ENCODE measurements at regions not wholly inside any gene's neighbourhood (a gene's known extent, or its start where the extent isn't known, plus 50 kb on each side); places are given as distances from the start of the nearest gene placed in this dataset.

- TF ChIP-seq POLR2AphosphoS5 (IDR thresholded peaks at IDR 0.05; ENCODE audit: borderline replicate concordance, low read depth, low read length) (no peak), EZH2 (IDR thresholded peaks at IDR 0.05) (no peak)
These were observed 149.4 kb upstream of the OGFRL1 start for GRCh38 chr6:71139249-71139648.
